ENCODE measurements at regions not wholly inside any gene's neighbourhood (a gene's known extent, or its start where the extent isn't known, plus 50 kb on each side); places are given as distances from the start of the nearest gene placed in this dataset.

DNA sequence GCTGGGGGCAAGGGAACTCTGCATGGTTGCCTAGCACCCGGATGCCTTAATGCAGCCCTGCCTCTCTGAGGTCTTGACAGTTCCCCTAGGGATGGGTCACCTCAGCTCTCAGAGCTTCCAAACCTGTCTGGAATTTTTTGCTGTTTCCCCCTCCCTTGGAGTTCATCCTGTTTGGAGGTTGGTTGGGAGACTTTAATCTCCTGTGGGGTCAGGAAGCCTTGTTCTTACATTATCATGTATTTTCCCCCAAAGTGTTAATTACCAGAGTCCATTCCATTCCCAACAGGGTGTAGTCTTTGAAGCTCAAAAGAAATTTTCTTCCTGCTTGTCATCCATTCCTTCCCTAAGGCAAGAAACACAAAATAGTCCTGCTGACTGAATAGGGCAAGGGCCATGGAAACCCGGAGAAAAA is 150.3 kb upstream of the SPRY4 start:
- Histone ChIP-seq H3K9me3 (ENCODE audit: control insufficient read depth, low read length) (peaks cover 14% of the 10 kb centered on the region), H3K27ac (ENCODE audit: low read depth, low read length, severe bottlenecking) (peak overlapping the region; percentile 78), H3K4me3 (ENCODE audit: extremely low read depth, insufficient read depth, low read length, poor library complexity, severe bottlenecking) (no peak overlapping the region), H3K36me3 (ENCODE audit: control insufficient read depth, insufficient read depth, low read length) (peaks cover 6% of the 10 kb centered on the region), H3K4me1 (ENCODE audit: control insufficient read depth, insufficient read depth, low read length, poor library complexity, severe bottlenecking) (peaks cover 19% of the 10 kb centered on the region)
- WGBS, 2 experiments (ENCODE audit: insufficient coverage in 2 of 2) = 0 to 10% methylated on average over 2 of the region's 2 CpGs

DNA sequence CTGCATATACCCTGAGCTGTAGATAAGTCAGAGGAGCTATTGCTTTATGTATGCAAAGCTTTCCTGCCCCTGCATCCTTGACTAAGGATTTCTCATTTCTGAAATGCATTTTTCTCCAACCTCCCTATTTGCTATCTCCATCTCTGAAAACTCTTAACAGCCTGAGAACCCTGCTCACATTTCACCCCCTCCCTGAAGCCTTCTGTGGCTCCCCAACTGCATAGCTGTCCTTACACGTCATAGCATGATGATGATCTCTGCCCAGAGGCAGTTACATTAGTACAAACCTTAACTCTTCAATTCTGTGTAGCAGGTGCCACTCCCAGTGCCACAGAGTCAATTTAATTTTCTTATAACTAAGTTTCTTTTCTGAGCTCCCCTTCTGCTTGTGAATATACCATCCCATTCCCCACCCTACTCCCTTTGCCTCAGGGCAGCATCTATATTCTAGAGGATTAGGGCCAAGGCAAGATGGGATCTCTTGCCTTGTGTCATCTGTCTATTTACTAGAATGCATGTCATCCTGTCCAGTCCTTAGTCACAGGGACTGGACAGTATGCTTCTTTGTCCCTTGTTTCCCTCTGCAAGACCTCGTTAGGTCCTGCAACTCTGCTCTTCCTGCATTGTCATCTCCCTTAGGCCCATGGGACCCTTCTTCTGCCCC is 149.7 kb upstream of the SPRY4 start:
- H3K27ac ChIP-seq (ENCODE audit: low read depth, low read length, severe bottlenecking) = peak overlapping the region; percentile 78

DNA sequence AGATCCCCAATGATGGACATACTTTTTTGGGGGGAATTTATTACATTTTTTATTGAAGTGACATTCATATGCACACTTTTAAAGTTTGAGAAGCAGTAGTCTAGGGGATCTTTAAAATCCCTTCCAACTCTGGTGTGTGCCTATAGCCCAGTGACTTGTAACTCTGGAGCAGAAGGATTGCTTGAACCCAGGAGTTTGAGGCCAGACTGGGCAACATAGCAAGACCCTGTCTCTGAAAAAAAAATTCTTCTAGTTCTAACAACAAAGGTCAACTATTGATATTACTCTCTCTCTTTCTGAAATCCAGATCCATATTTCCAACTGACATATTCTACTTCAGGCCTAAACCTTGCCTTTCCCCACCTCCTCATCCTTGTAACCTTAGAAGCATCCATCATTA is 148.2 kb upstream of the SPRY4 start:
- Histone ChIP-seq H3K9me3 (ENCODE audit: control insufficient read depth, low read length) (peaks cover 4% of the 10 kb centered on the region), H3K4me1 (ENCODE audit: control insufficient read depth, insufficient read depth, low read length, poor library complexity, severe bottlenecking) (peaks cover 19% of the 10 kb centered on the region), H3K4me3 (ENCODE audit: extremely low read depth, insufficient read depth, low read length, poor library complexity, severe bottlenecking) (no peak overlapping the region), H3K27ac (ENCODE audit: low read depth, low read length, severe bottlenecking) (no peak overlapping the region), H3K36me3 (ENCODE audit: control insufficient read depth, insufficient read depth, low read length) (no peaks in the 10 kb centered on the region)

More for the DNA sequence above, 149.7 kb upstream of the SPRY4 start:
- peaks cover 19% of the 10 kb centered on the region for H3K4me1 ChIP-seq (ENCODE audit: control insufficient read depth, insufficient read depth, low read length, poor library complexity, severe bottlenecking)
- no peak overlapping the region for H3K4me3 ChIP-seq (ENCODE audit: extremely low read depth, insufficient read depth, low read length, poor library complexity, severe bottlenecking)
- peaks cover 6% of the 10 kb centered on the region for H3K36me3 ChIP-seq (ENCODE audit: control insufficient read depth, insufficient read depth, low read length)
- 45 to 54% methylated on average over 2 of the region's 2 CpGs for WGBS, 2 experiments (ENCODE audit: insufficient coverage in 2 of 2)
- peaks cover 10% of the 10 kb centered on the region for H3K9me3 ChIP-seq (ENCODE audit: control insufficient read depth, low read length)

DNA sequence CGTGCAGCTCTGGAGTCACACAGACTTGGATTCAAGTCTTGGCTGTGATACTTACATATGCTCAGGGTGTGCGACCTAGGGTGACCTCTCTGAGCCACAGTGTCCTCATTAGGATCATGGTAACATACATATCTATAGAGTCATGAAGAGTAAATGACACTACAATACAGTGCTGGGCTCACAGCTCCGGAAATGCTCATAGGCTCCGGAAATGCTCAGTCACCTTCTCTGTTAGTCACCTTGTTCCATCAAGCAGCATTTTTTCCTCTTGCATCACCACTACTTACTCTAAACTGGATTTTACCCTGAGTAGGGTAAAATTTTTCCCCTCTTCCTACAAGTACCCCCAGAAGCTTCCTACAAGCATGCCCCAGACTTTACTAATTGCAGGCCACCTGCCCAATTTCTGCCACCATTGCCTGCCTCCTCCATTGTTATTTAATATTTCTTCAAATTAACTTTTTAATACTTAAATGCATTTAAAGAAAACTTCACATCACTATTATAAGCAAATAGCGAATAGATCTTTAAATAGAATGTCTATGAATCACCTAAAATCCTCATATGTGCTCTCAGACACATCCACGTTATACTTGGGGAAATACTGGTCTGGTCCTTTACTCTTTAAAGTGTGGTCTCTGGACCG is 147.6 kb upstream of the SPRY4 start:
- Histone ChIP-seq H3K9me3 (ENCODE audit: control insufficient read depth, low read length) (peaks cover 4% of the 10 kb centered on the region), H3K4me1 (ENCODE audit: control insufficient read depth, insufficient read depth, low read length, poor library complexity, severe bottlenecking) (peaks cover 19% of the 10 kb centered on the region), H3K27ac (ENCODE audit: low read depth, low read length, severe bottlenecking) (no peak overlapping the region), H3K4me3 (ENCODE audit: extremely low read depth, insufficient read depth, low read length, poor library complexity, severe bottlenecking) (no peak overlapping the region), H3K36me3 (ENCODE audit: control insufficient read depth, insufficient read depth, low read length) (no peaks in the 10 kb centered on the region)
- WGBS, 2 experiments (ENCODE audit: insufficient coverage in 2 of 2) = 92 to 95% methylated on average over 2 to 4 of the region's 7 CpGs

- H3K27ac ChIP-seq (ENCODE audit: low read depth, low read length, severe bottlenecking) = no peak overlapping the region
- WGBS, 2 experiments (ENCODE audit: insufficient coverage in 2 of 2) = 86 to 90% methylated on average over 6 to 7 of the region's 7 CpGs
- peaks cover 10% of the 10 kb centered on the region for H3K4me1 ChIP-seq (ENCODE audit: control insufficient read depth, insufficient read depth, low read length, poor library complexity, severe bottlenecking)
Measured at GRCh38 chr5:142466195-142466971, 141.6 kb upstream of the SPRY4 start.

DNA sequence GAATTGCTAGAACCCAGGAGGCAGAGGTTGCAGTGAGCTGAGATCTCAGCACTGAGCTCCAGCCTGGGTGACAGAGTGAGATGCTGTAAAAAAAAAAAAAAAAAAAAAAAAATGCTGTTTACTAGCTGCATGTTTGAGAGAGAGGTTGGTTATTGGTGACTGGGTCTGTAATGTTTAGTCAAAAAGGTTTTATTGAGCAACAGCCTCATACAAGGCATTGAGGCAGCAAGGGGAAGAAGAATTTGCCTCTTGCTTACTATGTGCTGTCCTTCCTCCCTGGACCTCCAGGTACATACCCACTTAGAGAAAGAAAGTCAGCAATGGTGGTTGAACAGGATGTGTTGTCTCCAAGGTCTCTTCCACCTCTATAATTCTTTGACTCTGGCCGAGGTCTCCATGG is 140.7 kb upstream of the SPRY4 start:
- peaks cover 4% of the 10 kb centered on the region for H3K9me3 ChIP-seq (ENCODE audit: control insufficient read depth, low read length)
- no peak overlapping the region for H3K27ac ChIP-seq (ENCODE audit: low read depth, low read length, severe bottlenecking)
- no CpG with 5 or more reads among the region's 1 CpG for WGBS, 2 experiments (ENCODE audit: insufficient coverage in 2 of 2)
- H3K4me1 ChIP-seq (ENCODE audit: control insufficient read depth, insufficient read depth, low read length, poor library complexity, severe bottlenecking) = peaks cover 10% of the 10 kb centered on the region
- H3K36me3 ChIP-seq (ENCODE audit: control insufficient read depth, insufficient read depth, low read length) = no peaks in the 10 kb centered on the region
- no peak overlapping the region for H3K4me3 ChIP-seq (ENCODE audit: extremely low read depth, insufficient read depth, low read length, poor library complexity, severe bottlenecking)

More at GRCh38 chr5:142466195-142466971, 141.6 kb upstream of the SPRY4 start:
- Histone ChIP-seq H3K36me3 (ENCODE audit: control insufficient read depth, insufficient read depth, low read length) (no peaks in the 10 kb centered on the region), H3K4me3 (ENCODE audit: extremely low read depth, insufficient read depth, low read length, poor library complexity, severe bottlenecking) (no peak overlapping the region), H3K9me3 (ENCODE audit: control insufficient read depth, low read length) (peaks cover 4% of the 10 kb centered on the region)

DNA sequence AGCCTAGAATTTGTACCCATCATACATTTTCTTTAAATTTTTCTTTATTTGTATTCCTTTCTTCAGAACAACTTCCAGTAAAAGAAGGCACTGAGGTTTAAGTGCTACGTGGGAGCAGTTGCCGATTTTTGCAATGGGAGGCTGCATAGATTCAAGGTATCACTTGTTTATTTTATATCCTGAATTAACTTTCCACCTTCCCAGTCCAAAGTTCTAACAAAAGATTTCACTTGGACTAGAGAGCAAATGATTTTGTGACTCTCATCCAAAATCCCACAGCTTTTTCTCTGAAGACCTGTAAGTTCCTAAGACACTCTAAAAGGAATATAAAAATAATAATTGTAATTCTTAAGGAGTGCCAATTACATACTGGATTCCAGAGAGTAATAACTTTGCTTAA is 139.1 kb upstream of the SPRY4 start:
- Histone ChIP-seq H3K27ac (ENCODE audit: low read depth, low read length, severe bottlenecking) (no peak overlapping the region), H3K4me3 (ENCODE audit: extremely low read depth, insufficient read depth, low read length, poor library complexity, severe bottlenecking) (no peak overlapping the region), H3K4me1 (ENCODE audit: control insufficient read depth, insufficient read depth, low read length, poor library complexity, severe bottlenecking) (peaks cover 10% of the 10 kb centered on the region), H3K36me3 (ENCODE audit: control insufficient read depth, insufficient read depth, low read length) (no peaks in the 10 kb centered on the region), H3K9me3 (ENCODE audit: control insufficient read depth, low read length) (peaks cover 4% of the 10 kb centered on the region)
- whole genome bisulfite sequencing, 2 experiments (ENCODE audit: insufficient coverage in 2 of 2) = no CpG with 5 or more reads among the region's 2 CpGs

GRCh38 chr5:142461028-142461590 is 136.3 kb upstream of the SPRY4 start:
- Histone ChIP-seq H3K27ac (ENCODE audit: low read depth, low read length, severe bottlenecking) (no peak overlapping the region), H3K9me3 (ENCODE audit: control insufficient read depth, low read length) (peaks cover 6% of the 10 kb centered on the region), H3K4me3 (ENCODE audit: extremely low read depth, insufficient read depth, low read length, poor library complexity, severe bottlenecking) (no peak overlapping the region), H3K36me3 (ENCODE audit: control insufficient read depth, insufficient read depth, low read length) (no peaks in the 10 kb centered on the region), H3K4me1 (ENCODE audit: control insufficient read depth, insufficient read depth, low read length, poor library complexity, severe bottlenecking) (peaks cover 3% of the 10 kb centered on the region)
- 84 to 92% methylated on average over 4 of the region's 5 CpGs for WGBS, 2 experiments (ENCODE audit: insufficient coverage in 2 of 2)

GRCh38 chr5:142459209-142459608 is 134.4 kb upstream of the SPRY4 start:
- Histone ChIP-seq H3K4me1 (ENCODE audit: control insufficient read depth, insufficient read depth, low read length, poor library complexity, severe bottlenecking) (no peaks in the 10 kb centered on the region), H3K9me3 (ENCODE audit: control insufficient read depth, low read length) (peaks cover 6% of the 10 kb centered on the region), H3K4me3 (ENCODE audit: extremely low read depth, insufficient read depth, low read length, poor library complexity, severe bottlenecking) (no peak overlapping the region), H3K27ac (ENCODE audit: low read depth, low read length, severe bottlenecking) (no peak overlapping the region), H3K36me3 (ENCODE audit: control insufficient read depth, insufficient read depth, low read length) (no peaks in the 10 kb centered on the region)
- 90 to 100% methylated on average over 1 of the region's 1 CpG for WGBS, 2 experiments (ENCODE audit: insufficient coverage in 2 of 2)

- Histone ChIP-seq H3K27ac (ENCODE audit: low read depth, low read length, severe bottlenecking) (no peak overlapping the region), H3K9me3 (ENCODE audit: control insufficient read depth, low read length) (peaks cover 10% of the 10 kb centered on the region), H3K4me3 (ENCODE audit: extremely low read depth, insufficient read depth, low read length, poor library complexity, severe bottlenecking) (no peak overlapping the region), H3K4me1 (ENCODE audit: control insufficient read depth, insufficient read depth, low read length, poor library complexity, severe bottlenecking) (no peaks in the 10 kb centered on the region), H3K36me3 (ENCODE audit: control insufficient read depth, insufficient read depth, low read length) (no peaks in the 10 kb centered on the region)
- 86 to 100% methylated on average over 1 to 2 of the region's 2 CpGs for WGBS, 2 experiments (ENCODE audit: insufficient coverage in 2 of 2)
Measured at GRCh38 chr5:142455856-142456255, 131.0 kb upstream of the SPRY4 start.
